IMR-90 (cell line): ENCODE measurements at regions not wholly inside any gene's neighbourhood (a gene's known extent, or its start where the extent isn't known, plus 50 kb on each side); places are given as distances from the start of the nearest gene placed in this dataset.

Experiments used
- ATAC-seq: fragments of 200-7000 bp; cut with Tn5 transposase; 2 replicates; pipeline ENCODE4 v1.9.1; 2020; ENCODE audit warnings: low read depth, mild to moderate bottlenecking, moderate library complexity
- BruUV-seq: library from RNA; stranded (reverse); fragments of 400-500 nt; replicated peaks from 2 replicates; lab custom pipeline; 2021; lab: Mats Ljungman, UMichigan
- CTCF ChIA-PET: fragments of 300-600 bp; formaldehyde crosslinking; extraction: SDS; loops from one replicate; lab custom pipeline; 2021; ENCODE audit warnings: antibody characterized with exemption; lab: Yijun Ruan, JAX
- POLR2A ChIA-PET: fragments of 300-600 bp; sonication (Branson Sonifier 250); formaldehyde crosslinking; loops from one replicate; lab custom pipeline; 2022; ENCODE audit warnings: antibody characterized with exemption; ENCODE audit not compliant: unreplicated experiment; lab: Charles Lee
- DNase-seq: peaks from one replicate; pipeline ENCODE4 v3.0.0; 2013
- H2AFZ ChIP-seq: replicated peaks from 2 replicates; pipeline ENCODE3; 2013; ENCODE audit warnings: low read length, mild to moderate bottlenecking; ENCODE audit not compliant: poor library complexity
- H2AK5ac ChIP-seq: 2 replicates; pipeline ENCODE4 v1.6.1; 2013; ENCODE audit warnings: low read depth, low read length, inconsistent platforms
- H2AK9ac ChIP-seq: replicated peaks from 2 replicates; pipeline ENCODE3; 2013; ENCODE audit warnings: mild to moderate bottlenecking, low read depth, low read length, moderate library complexity; ENCODE audit not compliant: poor library complexity
- H2BK120ac ChIP-seq: 2 replicates; pipeline ENCODE4 v1.6.1; 2013; ENCODE audit warnings: low read depth, low read length, inconsistent platforms
- H2BK15ac ChIP-seq: 3 replicates; pipeline ENCODE4 v1.6.1; 2013; ENCODE audit warnings: low read depth, low read length, inconsistent platforms
- H2BK20ac ChIP-seq: 2 replicates; pipeline ENCODE4 v1.6.1; 2013; ENCODE audit warnings: low read depth, mild to moderate bottlenecking, inconsistent platforms, low read length, moderate library complexity
- H2BK5ac ChIP-seq: 2 replicates; pipeline ENCODE4 v1.6.1; 2013; ENCODE audit warnings: mild to moderate bottlenecking, low read depth, low read length, inconsistent platforms; ENCODE audit not compliant: poor library complexity, severe bottlenecking
- H3K14ac ChIP-seq: replicated peaks from 2 replicates; pipeline ENCODE4 v1.6.1; 2013; ENCODE audit warnings: low read depth, low read length, inconsistent platforms
- H3K18ac ChIP-seq: 2 replicates; pipeline ENCODE4 v1.6.1; 2013; ENCODE audit warnings: low read depth, low read length, control low read depth
- H3K23ac ChIP-seq: 2 replicates; pipeline ENCODE4 v1.6.1; 2013; ENCODE audit warnings: low read depth, low read length, inconsistent platforms
- H3K27ac ChIP-seq: 2 replicates; pipeline ENCODE4 v1.5.1; 2013; ENCODE audit warnings: mild to moderate bottlenecking, control low read depth, low read length; ENCODE audit not compliant: insufficient read depth
- H3K27me3 ChIP-seq: 2 replicates; pipeline ENCODE4 v1.6.1; 2013; ENCODE audit warnings: low read length; ENCODE audit not compliant: control insufficient read depth, insufficient read depth
- H3K36me3 ChIP-seq: 2 replicates; pipeline ENCODE4 v1.6.1; 2013; ENCODE audit warnings: low read length, mixed read lengths; ENCODE audit not compliant: control insufficient read depth, insufficient read depth
- H3K4ac ChIP-seq: 2 replicates; pipeline ENCODE4 v1.6.1; 2013; ENCODE audit warnings: low read depth, low read length, inconsistent platforms
- H3K4me1 ChIP-seq: 2 replicates; pipeline ENCODE4 v1.6.1; 2013; ENCODE audit warnings: low read length, mixed read lengths; ENCODE audit not compliant: control insufficient read depth, insufficient read depth
- H3K4me2 ChIP-seq: 2 replicates; pipeline ENCODE4 v1.6.1; 2013; ENCODE audit warnings: low read depth, mild to moderate bottlenecking, control low read depth, low read length, moderate library complexity
- H3K4me3 ChIP-seq: 2 replicates; pipeline ENCODE4 v1.5.1; 2013; ENCODE audit warnings: low read depth, mild to moderate bottlenecking, control low read depth, low read length, moderate library complexity; ENCODE audit not compliant: insufficient read depth
- H3K56ac ChIP-seq: 2 replicates; pipeline ENCODE4 v1.6.1; 2013; ENCODE audit warnings: low read length, inconsistent platforms; ENCODE audit not compliant: insufficient read depth; ENCODE audit errors: extremely low read depth
- H3K79me1 ChIP-seq, 2 experiments: 2 replicates each; pipeline ENCODE4 v1.6.1; 2013; ENCODE audit warnings: low read length in 2 of 2, inconsistent platforms in 1 of 2, low read depth in 1 of 2
- H3K9ac ChIP-seq: 2 replicates; pipeline ENCODE4 v1.6.1; 2013; ENCODE audit warnings: low read depth, low read length, control low read depth
- H3K9me1 ChIP-seq: 2 replicates; pipeline ENCODE4 v1.6.1; 2013; ENCODE audit warnings: low read length, inconsistent platforms; ENCODE audit not compliant: insufficient read depth
- H3K9me3 ChIP-seq: 2 replicates; pipeline ENCODE4 v1.6.1; 2013; ENCODE audit warnings: low read length; ENCODE audit not compliant: control insufficient read depth, insufficient read depth
- H4K20me1 ChIP-seq: 2 replicates; pipeline ENCODE4 v1.6.1; 2013; ENCODE audit warnings: low read length, inconsistent platforms; ENCODE audit not compliant: insufficient read depth
- H4K5ac ChIP-seq: 2 replicates; pipeline ENCODE4 v1.6.1; 2013; ENCODE audit warnings: mild to moderate bottlenecking, low read depth, low read length, control low read depth
- H4K8ac ChIP-seq, 2 experiments: 2 replicates each; pipeline ENCODE4 v1.6.1; 2013; ENCODE audit warnings: low read depth in 2 of 2, low read length in 2 of 2, control low read depth in 1 of 2, inconsistent platforms in 1 of 2
- H4K91ac ChIP-seq: 2 replicates; pipeline ENCODE4 v1.6.1; 2013; ENCODE audit warnings: low read depth, low read length, inconsistent platforms; ENCODE audit not compliant: insufficient read depth
- BHLHE40 ChIP-seq: fragments of 150-350 bp; IDR thresholded peaks from 2 replicates; pipeline ENCODE4 v1.6.1; 2016; ENCODE audit warnings: mild to moderate bottlenecking, low read depth, low read length
- MAFK ChIP-seq: IDR thresholded peaks from 2 replicates; pipeline ENCODE4 v1.6.1; 2012; ENCODE audit warnings: low read depth, low read length, improper control_type of control experiment
- MXI1 ChIP-seq: IDR thresholded peaks from 2 replicates; pipeline ENCODE4 v1.6.1; 2012; ENCODE audit warnings: low read depth, mild to moderate bottlenecking, low read length, moderate library complexity, borderline replicate concordance
- POLR2A ChIP-seq: IDR thresholded peaks from 2 replicates; pipeline ENCODE4 v1.6.1; 2012; ENCODE audit warnings: mild to moderate bottlenecking, low read depth, low read length
- RAD21 ChIP-seq: IDR thresholded peaks from 2 replicates; pipeline ENCODE4 v1.6.1; 2012; ENCODE audit warnings: low read length, improper control_type of control experiment
- RCOR1 ChIP-seq: IDR thresholded peaks from 2 replicates; pipeline ENCODE4 v1.6.1; 2012; ENCODE audit warnings: mild to moderate bottlenecking, low read length, improper control_type of control experiment; ENCODE audit not compliant: insufficient replicate concordance
- SMC3 ChIP-seq: fragments of 150-350 bp; IDR thresholded peaks from 2 replicates; pipeline ENCODE4 v1.6.1; 2016; ENCODE audit warnings: low read depth, mild to moderate bottlenecking, antibody characterized with exemption, low read length, moderate library complexity
- WGBS, 2 experiments: methylation state at CpG; one replicate each; pipeline versions ENCODE4 v1.1.5 to v1.1.7; 2013; ENCODE audit warnings: missing lambda C conversion rate in 2 of 2; ENCODE audit not compliant: insufficient read length in 1 of 2; ENCODE audit errors: extremely low coverage in 2 of 2; 5-methylcytosine and 5-hydroxymethylcytosine counted together
- dilution Hi-C: fragments of 300-500 bp; cut with HindIII; formaldehyde crosslinking; loops from one replicate; pipeline ENCODE4 v1.14.3; 2018; ENCODE audit warnings: low sequenced_read_pairs; ENCODE audit not compliant: unreplicated experiment
- in situ Hi-C: fragments of 300-500 bp; cut with MboI; formaldehyde crosslinking; loops from 3 replicates; pipeline ENCODE4 v1.14.3; 2019; ENCODE audit warnings: low sequenced_read_pairs, inconsistent platforms, mixed read lengths
- intact Hi-C: fragments of 100-400 bp; cut with micrococcal nuclease; formaldehyde crosslinking; loops from 2 replicates; pipeline ENCODE4 v1.10.0; 2022
- TF ChIP-seq, protein P1 (sequence below): fragments of 150-350 bp; IDR thresholded peaks from 2 replicates; pipeline ENCODE4 v1.6.1; 2017; ENCODE audit warnings: mild to moderate bottlenecking, antibody characterized with exemption, low read length, low read depth

DNA sequence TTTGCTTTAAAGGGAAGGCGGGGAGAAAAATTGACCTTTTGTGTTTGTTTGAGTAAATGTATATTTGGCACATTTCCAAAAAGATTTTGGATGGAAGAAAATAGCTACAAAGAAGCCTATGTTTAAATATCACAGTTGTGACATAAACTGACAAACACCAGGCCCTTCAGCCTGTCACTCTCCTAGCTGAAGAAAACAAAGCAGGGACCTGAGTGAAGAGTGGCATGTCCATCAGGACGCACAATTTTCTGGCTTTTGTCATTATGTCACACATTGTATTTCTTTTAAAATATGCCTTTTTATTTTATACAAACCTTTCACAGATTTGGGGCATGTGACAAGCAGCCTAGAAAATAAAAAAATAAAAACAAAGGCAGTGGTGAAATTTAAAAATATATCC lies 241.2 kb downstream of the OGFRL1 start:
- no peaks in the 10 kb centered on the region for H3K36me3 ChIP-seq
- dilution Hi-C loops, result no loop called here
- H3K9me1 ChIP-seq, result no peaks in the 10 kb centered on the region; the same call in 1 of the 2 replicates
- CTCF ChIA-PET, result interaction anchor here (0.6 to 0.7 kb wide), 2 partner anchors 10 to 23 kb away, joined by 3 to 4 read pairs; no protein-coding TSS in a partner anchor
- no TSS peak for BruUV-seq
- no peak overlapping the region for H2BK15ac ChIP-seq
- no peak overlapping the region for H3K18ac ChIP-seq
- H3K27ac ChIP-seq, result no peak overlapping the region
- no peak overlapping the region for H3K14ac ChIP-seq
- WGBS, 2 experiments, result no CpG with 5 or more reads among the region's 2 CpGs
- no peaks in the 10 kb centered on the region for H3K9me3 ChIP-seq
- H4K8ac ChIP-seq, result no peak overlapping the region
- H3K27me3 ChIP-seq, result no peaks in the 10 kb centered on the region
- H2AK5ac ChIP-seq, result no peak overlapping the region
- no peak overlapping the region for H4K5ac ChIP-seq
- no peaks in the 10 kb centered on the region for H3K79me1 ChIP-seq
- H2AFZ ChIP-seq, result no peak overlapping the region
- no peak overlapping the region for H3K4ac ChIP-seq
- DNase-seq, result no peak
- no peak overlapping the region for H4K91ac ChIP-seq
- H3K23ac ChIP-seq, result no peak overlapping the region
- POLR2A ChIA-PET, result no interaction called here
- no peaks in the 10 kb centered on the region; the same call in 1 of the 2 replicates for H3K4me1 ChIP-seq
- TF ChIP-seq MAFK (no peak), POLR2A (no peak), BHLHE40 (no peak), RCOR1 (no peak), SMC3 (no peak), RAD21 (no peak), MXI1 (no peak)
- TF ChIP-seq, protein P1, sequence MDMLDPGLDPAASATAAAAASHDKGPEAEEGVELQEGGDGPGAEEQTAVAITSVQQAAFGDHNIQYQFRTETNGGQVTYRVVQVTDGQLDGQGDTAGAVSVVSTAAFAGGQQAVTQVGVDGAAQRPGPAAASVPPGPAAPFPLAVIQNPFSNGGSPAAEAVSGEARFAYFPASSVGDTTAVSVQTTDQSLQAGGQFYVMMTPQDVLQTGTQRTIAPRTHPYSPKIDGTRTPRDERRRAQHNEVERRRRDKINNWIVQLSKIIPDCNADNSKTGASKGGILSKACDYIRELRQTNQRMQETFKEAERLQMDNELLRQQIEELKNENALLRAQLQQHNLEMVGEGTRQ, result no peak
- no peak overlapping the region for H2AK9ac ChIP-seq
- H3K4me3 ChIP-seq, result no peak overlapping the region
- H2BK5ac ChIP-seq, result no peak overlapping the region
- no peak overlapping the region for H2BK120ac ChIP-seq
- no peak overlapping the region for H3K4me2 ChIP-seq
- intact Hi-C loops, result no loop called here
- no peak overlapping the region for H3K9ac ChIP-seq
- ATAC-seq, result no peak
- H4K20me1 ChIP-seq, result no peaks in the 10 kb centered on the region
- H2BK20ac ChIP-seq, result no peak overlapping the region
- in situ Hi-C loops, result loop anchor here (10.0 kb wide), 1 partner anchor 555 kb away; no protein-coding TSS in a partner anchor
- H3K56ac ChIP-seq, result no peak overlapping the region
